ENCODE measurements at regions not wholly inside any gene's neighbourhood (a gene's known extent, or its start where the extent isn't known, plus 50 kb on each side); places are given as distances from the start of the nearest gene placed in this dataset.

DNA sequence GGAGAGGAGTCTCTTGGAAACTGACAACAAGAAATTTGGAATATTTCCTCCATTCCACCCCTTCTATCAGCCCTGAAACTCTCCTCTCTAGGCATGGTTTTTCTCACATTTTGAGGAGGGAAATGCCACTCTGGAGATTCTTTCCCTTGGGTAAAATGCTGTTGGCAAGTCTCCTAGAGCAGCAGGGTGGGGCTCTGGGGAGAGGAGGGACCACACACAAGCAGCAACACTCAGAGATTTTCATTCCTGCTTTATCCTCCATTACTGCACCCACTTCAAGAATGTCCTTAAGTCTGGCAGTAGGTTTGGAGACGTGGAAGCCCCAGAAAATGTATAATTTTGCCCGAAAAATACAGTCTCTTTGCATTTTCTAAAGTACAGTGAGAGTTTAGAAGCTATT is 130.8 kb upstream of the FLRT2 start:
- TF ChIP-seq POLR2A (IDR thresholded peaks at IDR 0.05) (no peak), EP300 (IDR thresholded peaks at IDR 0.05; ENCODE audit: low read depth) (no peak)
- TF ChIP-seq, protein P1, sequence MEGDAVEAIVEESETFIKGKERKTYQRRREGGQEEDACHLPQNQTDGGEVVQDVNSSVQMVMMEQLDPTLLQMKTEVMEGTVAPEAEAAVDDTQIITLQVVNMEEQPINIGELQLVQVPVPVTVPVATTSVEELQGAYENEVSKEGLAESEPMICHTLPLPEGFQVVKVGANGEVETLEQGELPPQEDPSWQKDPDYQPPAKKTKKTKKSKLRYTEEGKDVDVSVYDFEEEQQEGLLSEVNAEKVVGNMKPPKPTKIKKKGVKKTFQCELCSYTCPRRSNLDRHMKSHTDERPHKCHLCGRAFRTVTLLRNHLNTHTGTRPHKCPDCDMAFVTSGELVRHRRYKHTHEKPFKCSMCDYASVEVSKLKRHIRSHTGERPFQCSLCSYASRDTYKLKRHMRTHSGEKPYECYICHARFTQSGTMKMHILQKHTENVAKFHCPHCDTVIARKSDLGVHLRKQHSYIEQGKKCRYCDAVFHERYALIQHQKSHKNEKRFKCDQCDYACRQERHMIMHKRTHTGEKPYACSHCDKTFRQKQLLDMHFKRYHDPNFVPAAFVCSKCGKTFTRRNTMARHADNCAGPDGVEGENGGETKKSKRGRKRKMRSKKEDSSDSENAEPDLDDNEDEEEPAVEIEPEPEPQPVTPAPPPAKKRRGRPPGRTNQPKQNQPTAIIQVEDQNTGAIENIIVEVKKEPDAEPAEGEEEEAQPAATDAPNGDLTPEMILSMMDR (IDR thresholded peaks at IDR 0.05), result no peak

All from transverse colon (tissue), 3 donors.